ENCODE measurements at regions not wholly inside any gene's neighbourhood (a gene's known extent, or its start where the extent isn't known, plus 50 kb on each side); places are given as distances from the start of the nearest gene placed in this dataset.

GRCh38 chr10:2252096-2252495 is 514.8 kb upstream of the ADARB2 start:
- intact Hi-C loops (cut with micrococcal nuclease; ENCODE audit: unreplicated experiment) = no loop called here
- BruUV-seq (replicated peaks) = no TSS peak
- Histone ChIP-seq H3K27ac (ENCODE audit: low read depth, low read length, poor library complexity, severe bottlenecking) (no peak overlapping the region), H3K36me3 (ENCODE audit: insufficient read depth, low read length) (no peaks in the 10 kb centered on the region), H4K20me1 (ENCODE audit: insufficient read depth, low read length) (no peaks in the 10 kb centered on the region), H3K9me2 (ENCODE audit: insufficient read depth, low read length) (no peaks in the 10 kb centered on the region), H2AFZ (ENCODE audit: low read length) (no peak overlapping the region), H3K4me2 (ENCODE audit: low read length) (no peak overlapping the region), H3K79me2 (ENCODE audit: insufficient read depth, low read depth, low read length) (no peaks in the 10 kb centered on the region), H3K4me1 (ENCODE audit: insufficient read depth, low read length, poor library complexity, severe bottlenecking) (no peaks in the 10 kb centered on the region), H3K9me3 (ENCODE audit: low read length) (no peaks in the 10 kb centered on the region), H3K4me3 (ENCODE audit: low read depth, low read length, poor library complexity, severe bottlenecking) (no peak overlapping the region)
- TF ChIP-seq EZH2phosphoT487 (IDR thresholded peaks at IDR 0.05; ENCODE audit: borderline replicate concordance, low read depth, low read length) (no peak), CTCF (conservative IDR thresholded peaks at IDR 0.05; ENCODE audit: low read length) (no peak)
- CTCF ChIA-PET (ENCODE audit: unreplicated experiment) = no interaction called here
- no peak for DNase-seq (ENCODE audit: low spot score)
- POLR2A ChIA-PET = no interaction called here

- Histone ChIP-seq H3K36me3 (ENCODE audit: insufficient read depth, low read length) (no peaks in the 10 kb centered on the region), H2AFZ (ENCODE audit: low read length) (no peak overlapping the region), H4K20me1 (ENCODE audit: insufficient read depth, low read length) (no peaks in the 10 kb centered on the region), H3K79me2 (ENCODE audit: insufficient read depth, low read depth, low read length) (no peaks in the 10 kb centered on the region), H3K4me3 (ENCODE audit: low read depth, low read length, poor library complexity, severe bottlenecking) (no peak overlapping the region), H3K9me2 (ENCODE audit: insufficient read depth, low read length) (no peaks in the 10 kb centered on the region), H3K27ac (ENCODE audit: low read depth, low read length, poor library complexity, severe bottlenecking) (no peak overlapping the region), H3K4me1 (ENCODE audit: insufficient read depth, low read length, poor library complexity, severe bottlenecking) (no peaks in the 10 kb centered on the region), H3K4me2 (ENCODE audit: low read length) (no peak overlapping the region), H3K9me3 (ENCODE audit: low read length) (no peaks in the 10 kb centered on the region)
- ChIA-PET CTCF (ENCODE audit: unreplicated experiment) (no interaction called here), POLR2A (no interaction called here)
- no peak for DNase-seq (ENCODE audit: low spot score)
- no TSS peak for BruUV-seq (replicated peaks)
- intact Hi-C loops (cut with micrococcal nuclease; ENCODE audit: unreplicated experiment) = no loop called here
- TF ChIP-seq CTCF (conservative IDR thresholded peaks at IDR 0.05; ENCODE audit: low read length) (no peak), EZH2phosphoT487 (IDR thresholded peaks at IDR 0.05; ENCODE audit: borderline replicate concordance, low read depth, low read length) (no peak)
Observed at GRCh38 chr10:2251631-2252030, 514.3 kb upstream of the ADARB2 start.

- Histone ChIP-seq H3K9me3 (ENCODE audit: low read length) (no peaks in the 10 kb centered on the region), H3K9me2 (ENCODE audit: insufficient read depth, low read length) (no peaks in the 10 kb centered on the region), H3K27ac (ENCODE audit: low read depth, low read length, poor library complexity, severe bottlenecking) (no peak overlapping the region), H3K4me2 (ENCODE audit: low read length) (no peak overlapping the region), H3K4me3 (ENCODE audit: low read depth, low read length, poor library complexity, severe bottlenecking) (no peak overlapping the region), H3K36me3 (ENCODE audit: insufficient read depth, low read length) (no peaks in the 10 kb centered on the region), H3K79me2 (ENCODE audit: insufficient read depth, low read depth, low read length) (no peaks in the 10 kb centered on the region), H4K20me1 (ENCODE audit: insufficient read depth, low read length) (no peaks in the 10 kb centered on the region), H3K4me1 (ENCODE audit: insufficient read depth, low read length, poor library complexity, severe bottlenecking) (no peaks in the 10 kb centered on the region), H2AFZ (ENCODE audit: low read length) (no peak overlapping the region)
- intact Hi-C loops (cut with micrococcal nuclease; ENCODE audit: unreplicated experiment) = no loop called here
- CTCF ChIA-PET (ENCODE audit: unreplicated experiment) = no interaction called here
- no peak for DNase-seq (ENCODE audit: low spot score)
- POLR2A ChIA-PET = no interaction called here
- TF ChIP-seq CTCF (conservative IDR thresholded peaks at IDR 0.05; ENCODE audit: low read length) = no peak
- TF ChIP-seq EZH2phosphoT487 (IDR thresholded peaks at IDR 0.05; ENCODE audit: borderline replicate concordance, low read depth, low read length) = no peak
- BruUV-seq (replicated peaks) = no TSS peak
Observed at GRCh38 chr10:2246747-2247146, 509.4 kb upstream of the ADARB2 start.
